Lung (tissue), 11 donors: ENCODE measurements at regions not wholly inside any gene's neighbourhood (a gene's known extent, or its start where the extent isn't known, plus 50 kb on each side); places are given as distances from the start of the nearest gene placed in this dataset.

Source experiments
- ATAC-seq: fragments of 200-7000 bp; cut with Tn5 transposase; one replicate; pipeline ENCODE4 v1.9.1; 2020; ENCODE audit warnings: moderate number of reproducible peaks; ENCODE audit not compliant: insufficient read depth, low FRiP score
- DNase-seq, 3 donors: peaks; one replicate each; pipeline ENCODE4 v3.0.0-alpha.2; 2013 to 2017
- H3K27ac ChIP-seq, 2 donors: one replicate each; pipeline ENCODE4 v1.5.1; 2013; ENCODE audit warnings: mild to moderate bottlenecking in 2 of 2, moderate library complexity in 2 of 2, control low read depth in 1 of 2, inconsistent platforms in 1 of 2, low read depth in 1 of 2, low read length in 1 of 2
- H3K27me3 ChIP-seq, 3 donors: one replicate each; pipeline ENCODE4 v1.5.1; 2013; ENCODE audit warnings: low read length in 2 of 3; ENCODE audit not compliant: control insufficient read depth in 3 of 3, insufficient read depth in 3 of 3
- H3K36me3 ChIP-seq, 4 donors: one replicate each; pipeline ENCODE4 v1.5.1; 2013; ENCODE audit warnings: low read length in 4 of 4, mild to moderate bottlenecking in 1 of 4, moderate library complexity in 1 of 4; ENCODE audit not compliant: control insufficient read depth in 4 of 4, insufficient read depth in 4 of 4
- H3K4me1 ChIP-seq, 5 donors: one replicate each; pipeline ENCODE4 v1.5.1; 2013; ENCODE audit warnings: low read length in 5 of 5, mild to moderate bottlenecking in 2 of 5, moderate library complexity in 1 of 5; ENCODE audit not compliant: control insufficient read depth in 5 of 5, insufficient read depth in 5 of 5
- H3K4me3 ChIP-seq: one replicate; pipeline ENCODE4 v1.5.1; 2013; ENCODE audit warnings: mild to moderate bottlenecking, control low read depth, moderate library complexity
- H3K9ac ChIP-seq, 2 donors: one replicate each; pipeline ENCODE4 v1.5.1; 2013; ENCODE audit warnings: low read length in 2 of 2, control low read depth in 1 of 2; ENCODE audit not compliant: insufficient read depth in 1 of 2
- H3K9me3 ChIP-seq, 4 donors: one replicate each; pipeline ENCODE4 v1.5.1; 2013; ENCODE audit warnings: low read length in 3 of 4, mild to moderate bottlenecking in 1 of 4, moderate library complexity in 1 of 4; ENCODE audit not compliant: control insufficient read depth in 4 of 4, insufficient read depth in 3 of 4
- WGBS, 2 donors: extraction: QIAGEN DNeasy Blood & Tissue Kit; methylation state at CpG; one replicate each; pipeline ENCODE4 v1.1.7; 2013; 5-methylcytosine and 5-hydroxymethylcytosine counted together
- TF ChIP-seq, protein P1 (sequence below): IDR thresholded peaks from 2 replicates; pipeline ENCODE4 v1.5.1; 2012; ENCODE audit warnings: mild to moderate bottlenecking; ENCODE audit errors: control extremely low read depth, extremely low read depth
- donor health status: control.
- donor health status: control.
- donor health status: Bipolar disorder and iron deficiency.
- donor health status: healthy.
- donor health status: DM: yes; HTN: yes; CAD: no.

DNA sequence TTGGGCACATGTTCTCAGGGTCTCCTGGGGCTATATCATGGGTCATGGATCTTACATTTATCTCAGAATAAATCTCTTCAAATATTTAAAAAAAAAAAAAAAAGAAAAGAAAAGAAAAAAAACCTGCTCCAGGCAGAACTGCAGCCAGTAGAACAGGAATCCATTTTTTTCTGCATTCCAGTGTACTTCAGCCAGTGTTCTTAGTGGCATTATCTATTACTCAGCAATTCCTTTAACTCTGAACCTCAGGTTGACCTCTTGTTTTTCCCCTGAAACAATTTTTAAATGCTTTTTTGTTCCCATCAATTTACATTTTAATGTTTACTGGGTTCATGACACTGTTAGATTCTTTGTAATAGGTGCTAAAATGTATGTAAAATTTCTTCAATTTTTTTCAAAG, 66.7 kb upstream of the STXBP6 start:
- Histone ChIP-seq H3K9ac (no peak overlapping the region), H3K9me3 (no peaks in the 10 kb centered on the region), H3K27me3 (no peaks in the 10 kb centered on the region), H3K4me1 (peaks cover 0 to 3% (median under 1%) of the 10 kb centered on the region in 5 donors), H3K36me3 (no peaks in the 10 kb centered on the region), H3K27ac (no peak overlapping the region), H3K4me3 (no peak overlapping the region)
- peak in 1 of 3 donors; percentile 42 for DNase-seq
- TF ChIP-seq, protein P1, sequence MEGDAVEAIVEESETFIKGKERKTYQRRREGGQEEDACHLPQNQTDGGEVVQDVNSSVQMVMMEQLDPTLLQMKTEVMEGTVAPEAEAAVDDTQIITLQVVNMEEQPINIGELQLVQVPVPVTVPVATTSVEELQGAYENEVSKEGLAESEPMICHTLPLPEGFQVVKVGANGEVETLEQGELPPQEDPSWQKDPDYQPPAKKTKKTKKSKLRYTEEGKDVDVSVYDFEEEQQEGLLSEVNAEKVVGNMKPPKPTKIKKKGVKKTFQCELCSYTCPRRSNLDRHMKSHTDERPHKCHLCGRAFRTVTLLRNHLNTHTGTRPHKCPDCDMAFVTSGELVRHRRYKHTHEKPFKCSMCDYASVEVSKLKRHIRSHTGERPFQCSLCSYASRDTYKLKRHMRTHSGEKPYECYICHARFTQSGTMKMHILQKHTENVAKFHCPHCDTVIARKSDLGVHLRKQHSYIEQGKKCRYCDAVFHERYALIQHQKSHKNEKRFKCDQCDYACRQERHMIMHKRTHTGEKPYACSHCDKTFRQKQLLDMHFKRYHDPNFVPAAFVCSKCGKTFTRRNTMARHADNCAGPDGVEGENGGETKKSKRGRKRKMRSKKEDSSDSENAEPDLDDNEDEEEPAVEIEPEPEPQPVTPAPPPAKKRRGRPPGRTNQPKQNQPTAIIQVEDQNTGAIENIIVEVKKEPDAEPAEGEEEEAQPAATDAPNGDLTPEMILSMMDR: no peak
- ATAC-seq: no peak

- Histone ChIP-seq H3K36me3 (no peaks in the 10 kb centered on the region), H3K9me3 (no peaks in the 10 kb centered on the region), H3K4me1 (peaks cover 0 to 15% (median 13%) of the 10 kb centered on the region in 5 donors), H3K4me3 (no peak overlapping the region), H3K9ac (no peak overlapping the region), H3K27ac (no peak overlapping the region), H3K27me3 (no peaks in the 10 kb centered on the region)
- DNase-seq (no peak), ATAC-seq (no peak)
- WGBS, 2 donors: 88 to 89% methylated on average over 1 of the region's 1 CpG
- TF ChIP-seq, protein P1: no peak
Measured at GRCh38 chr14:25113394-25113793, 63.4 kb upstream of the STXBP6 start.

DNA sequence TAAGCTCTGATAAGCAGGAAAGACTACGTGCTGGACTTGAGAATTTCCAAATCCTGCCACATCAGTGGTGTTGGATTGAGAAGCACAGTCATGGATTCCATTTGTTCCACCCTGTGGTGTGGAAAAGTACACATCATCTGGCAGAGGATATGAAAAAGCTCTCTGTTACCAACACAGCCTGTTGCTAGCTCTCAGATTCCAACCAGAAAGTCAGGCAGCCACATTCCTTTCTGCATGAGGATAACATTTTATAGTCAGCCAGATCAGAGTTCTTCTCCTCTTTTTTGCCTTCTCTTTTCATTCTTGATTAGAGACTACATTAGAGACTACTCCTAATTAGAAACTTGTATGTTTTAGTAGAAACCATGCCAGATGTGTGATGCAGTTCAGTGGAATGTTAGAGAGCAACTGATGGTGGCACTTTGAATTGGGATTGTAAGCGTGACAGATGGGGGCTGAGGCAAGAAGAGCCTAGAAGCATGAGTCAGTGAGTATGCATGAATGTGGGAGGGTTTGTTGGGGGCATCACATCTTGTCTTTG, 61.2 kb upstream of the STXBP6 start:
- H3K9ac ChIP-seq: peak overlapping the region in 1 of 2 donors; percentile 49
- no peaks in the 10 kb centered on the region for H3K9me3 ChIP-seq
- TF ChIP-seq, protein P1: no peak
- ATAC-seq: peak; percentile 78
- H3K4me3 ChIP-seq: no peak overlapping the region
- no peaks in the 10 kb centered on the region for H3K36me3 ChIP-seq
- H3K4me1 ChIP-seq: peaks cover 0 to 15% (median 12%) of the 10 kb centered on the region in 5 donors
- WGBS, 2 donors: 60 to 88% methylated on average over 2 of the region's 2 CpGs
- H3K27ac ChIP-seq: peak overlapping the region in 1 of 2 donors; percentile 74
- DNase-seq: peak; percentile 72 to 90 (median 89)
- no peaks in the 10 kb centered on the region for H3K27me3 ChIP-seq

GRCh38 chr14:25110106-25110505, 60.2 kb upstream of the STXBP6 start:
- Histone ChIP-seq H3K9me3 (no peaks in the 10 kb centered on the region), H3K27me3 (no peaks in the 10 kb centered on the region), H3K9ac (no peak overlapping the region), H3K4me3 (no peak overlapping the region), H3K36me3 (no peaks in the 10 kb centered on the region), H3K4me1 (peaks cover 0 to 15% (median 12%) of the 10 kb centered on the region in 5 donors), H3K27ac (peak overlapping the region in 1 of 2 donors; percentile 83)
- DNase-seq (no peak), ATAC-seq (no peak)
- TF ChIP-seq, protein P1: no peak
- WGBS, 2 donors: 70 to 84% methylated on average over 2 of the region's 2 CpGs
